HG03135 (cell line): ENCODE measurements at regions not wholly inside any gene's neighbourhood (a gene's known extent, or its start where the extent isn't known, plus 50 kb on each side); places are given as distances from the start of the nearest gene placed in this dataset.

Source experiments
- ATAC-seq: cut with Tn5 transposase; IDR thresholded peaks from one replicate; pipeline ENCODE4 v1.9.1; 2021; ENCODE audit warnings: mild to moderate bottlenecking, moderate library complexity; ENCODE audit not compliant: unreplicated experiment

DNA sequence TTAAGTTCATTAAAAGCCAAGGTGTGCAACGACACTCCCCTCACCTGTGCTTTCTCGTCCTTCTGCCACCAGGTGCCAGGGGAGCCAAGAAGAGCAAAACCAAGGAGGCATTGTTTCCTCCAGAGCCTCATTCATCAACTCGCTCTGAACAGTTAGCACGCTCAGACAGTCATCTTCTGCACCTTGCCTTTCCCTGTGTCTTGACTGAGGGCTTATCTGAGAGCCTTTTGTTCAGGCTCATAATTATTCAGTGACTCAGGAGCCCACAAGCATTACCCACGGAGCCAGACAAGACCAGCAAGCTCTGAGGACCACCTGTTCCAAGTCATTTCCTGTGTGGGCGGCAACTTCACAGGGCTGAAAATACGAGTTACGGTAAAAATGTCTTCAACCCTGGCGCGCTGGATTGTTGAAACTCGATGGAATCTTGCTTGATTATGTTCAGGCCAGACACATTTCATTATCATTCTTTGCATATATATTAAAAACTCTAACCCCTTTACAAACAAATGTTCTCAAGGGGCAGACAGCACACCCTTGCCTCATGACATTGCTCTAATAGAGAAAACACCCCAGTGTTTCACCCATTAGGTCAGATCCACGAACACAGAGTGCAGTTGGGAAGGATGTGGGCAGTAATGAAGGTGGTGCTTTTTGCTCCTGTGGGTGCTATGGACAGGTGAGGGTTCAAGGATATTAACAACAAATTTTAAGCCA is 89.7 kb upstream of the RUNX1 start:
- no peak for ATAC-seq

DNA sequence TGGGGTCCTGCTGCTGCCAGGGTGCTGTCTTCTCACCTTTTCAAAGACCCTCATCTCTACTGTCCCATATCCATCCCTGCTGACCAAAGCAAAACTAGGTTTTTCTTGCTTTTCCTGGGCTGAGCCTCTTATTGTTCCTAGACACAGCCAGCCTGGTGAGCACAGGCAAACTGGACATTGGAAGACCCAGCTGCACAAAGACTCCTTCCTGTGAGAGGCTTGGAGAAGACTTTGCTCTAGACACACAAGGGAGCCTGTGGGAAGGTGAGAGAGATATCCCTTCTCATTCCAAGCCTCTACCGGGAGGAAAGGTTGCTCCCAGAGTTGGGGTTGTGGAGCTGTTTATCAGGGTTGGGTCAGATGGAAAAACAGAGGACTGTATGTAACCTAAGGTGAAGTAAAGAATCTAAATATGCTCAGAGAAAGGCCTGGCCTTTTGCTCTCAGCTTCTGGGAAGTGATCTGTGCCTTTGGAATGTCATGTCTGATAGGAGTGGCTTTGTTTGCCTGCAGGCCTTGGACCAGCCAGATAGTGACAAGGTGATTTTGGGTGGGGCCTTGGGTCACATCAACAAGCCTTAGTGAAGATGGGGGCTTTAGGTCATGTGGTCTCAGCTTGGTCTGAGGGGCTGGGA is 87.6 kb upstream of the RUNX1 start:
- no peak for ATAC-seq

DNA sequence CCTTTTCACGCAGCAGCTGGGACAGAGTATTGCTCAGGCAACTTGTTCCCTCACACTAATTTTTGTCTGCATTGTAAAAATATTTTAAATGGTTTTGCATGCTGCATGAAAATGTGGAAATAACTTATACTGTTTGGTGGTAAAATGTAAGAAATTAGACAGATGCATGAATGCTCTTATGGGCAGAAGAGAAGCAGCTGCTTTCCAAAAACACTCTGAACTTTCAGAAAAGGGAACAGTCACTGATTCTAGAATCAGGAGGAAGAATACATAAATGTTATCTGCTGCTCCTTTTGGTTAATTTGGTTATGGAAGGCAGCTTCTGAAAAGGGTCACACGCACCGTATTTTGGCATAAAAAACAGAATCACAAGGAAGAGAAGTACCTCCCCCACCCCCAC is 87.0 kb upstream of the RUNX1 start:
- no peak for ATAC-seq

DNA sequence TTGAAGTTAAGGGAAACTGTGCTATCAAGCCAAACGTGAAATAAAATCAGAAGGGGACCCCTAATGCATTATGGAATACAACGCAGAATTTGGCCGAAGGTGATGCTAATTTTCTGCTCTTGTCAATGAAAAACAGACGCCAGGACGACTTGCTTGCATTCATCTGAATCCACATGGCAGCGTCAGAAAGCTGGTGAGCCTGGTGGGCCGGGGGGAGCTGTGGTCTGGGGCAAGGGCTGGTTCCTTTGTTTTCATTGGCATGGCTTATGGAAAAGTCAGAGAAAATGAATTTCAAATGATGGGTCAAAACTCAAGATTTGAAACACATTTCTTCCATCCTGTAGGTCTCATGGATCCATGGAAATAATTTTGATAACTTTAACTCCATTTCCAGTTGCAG is 86.4 kb upstream of the RUNX1 start:
- no peak for ATAC-seq

DNA sequence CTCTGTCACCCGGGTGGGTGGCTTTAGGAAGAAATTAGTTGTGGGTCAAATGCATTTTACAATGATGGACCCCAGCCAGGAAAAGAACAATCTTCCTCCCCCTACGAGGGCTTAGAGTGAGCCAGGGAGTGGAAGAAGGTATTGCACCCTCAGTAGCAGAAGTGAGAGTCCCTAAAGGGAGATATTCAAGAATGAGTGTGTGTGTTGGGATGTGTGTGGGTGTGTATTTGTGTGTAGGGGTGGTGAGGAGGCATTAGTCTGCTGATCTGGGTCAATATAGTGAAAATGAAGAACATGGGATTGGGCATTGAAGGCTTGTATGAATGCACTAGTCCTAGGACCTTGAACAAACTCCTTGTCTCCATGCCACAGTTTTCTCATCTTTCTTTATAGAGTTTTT is 85.2 kb upstream of the RUNX1 start:
- no peak for ATAC-seq

DNA sequence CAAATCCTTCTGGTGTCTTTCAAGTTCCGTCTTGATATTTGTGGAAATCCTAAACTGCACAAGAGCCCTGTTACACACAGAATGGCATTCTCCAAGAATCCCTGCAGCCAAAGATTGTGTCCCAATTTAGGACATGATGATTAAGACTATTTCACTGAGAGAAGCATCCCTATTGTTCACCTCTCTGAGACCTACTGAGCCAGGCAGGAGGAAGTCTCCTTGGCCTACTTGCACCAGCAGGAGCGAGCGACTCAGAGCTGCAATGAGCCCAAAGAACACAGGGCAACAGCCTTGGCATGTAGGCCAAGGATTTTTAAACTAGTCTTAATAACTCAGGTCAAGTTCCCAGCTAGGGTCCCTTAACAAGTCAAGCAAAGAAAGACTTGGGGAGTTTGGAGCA is 79.4 kb upstream of the RUNX1 start:
- no peak for ATAC-seq

DNA sequence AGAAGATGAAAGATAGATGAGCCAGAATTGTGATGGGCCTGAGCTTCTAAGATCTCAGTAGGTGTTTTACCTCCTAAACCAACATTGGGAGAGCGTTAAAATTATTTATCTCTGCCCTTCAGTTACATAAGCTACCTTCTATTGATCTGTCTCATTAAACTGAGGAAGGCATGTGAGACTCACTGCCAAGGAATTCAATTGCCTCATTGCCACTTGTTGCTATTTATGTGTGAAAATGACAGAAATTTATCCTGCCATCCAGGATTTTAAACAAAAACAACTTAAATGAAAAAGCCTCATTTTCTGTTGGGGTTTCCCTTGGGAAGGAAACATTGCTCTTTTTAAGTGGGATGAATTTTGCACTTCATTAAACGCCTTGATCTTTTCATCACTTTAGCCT is 78.7 kb upstream of the RUNX1 start:
- no peak for ATAC-seq

DNA sequence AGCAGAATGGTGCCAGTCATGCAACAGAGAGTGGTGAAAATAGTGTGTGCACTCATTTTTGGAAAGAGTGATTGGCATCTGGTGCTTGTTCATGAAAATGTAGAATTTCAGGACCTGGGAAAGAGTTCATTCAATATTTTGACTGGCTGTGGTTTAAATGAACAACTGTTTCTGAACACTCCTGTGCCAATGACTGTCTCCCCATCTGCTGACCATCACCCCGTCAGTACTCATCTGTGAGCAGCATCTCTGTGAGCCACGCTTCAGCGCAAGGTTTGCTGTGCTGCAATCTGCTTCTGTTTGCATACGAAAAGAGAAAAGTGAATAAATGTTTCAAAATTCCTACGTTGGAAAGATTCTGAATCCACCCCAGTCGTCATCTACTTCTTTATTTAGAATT is 77.9 kb upstream of the RUNX1 start:
- no peak for ATAC-seq

DNA sequence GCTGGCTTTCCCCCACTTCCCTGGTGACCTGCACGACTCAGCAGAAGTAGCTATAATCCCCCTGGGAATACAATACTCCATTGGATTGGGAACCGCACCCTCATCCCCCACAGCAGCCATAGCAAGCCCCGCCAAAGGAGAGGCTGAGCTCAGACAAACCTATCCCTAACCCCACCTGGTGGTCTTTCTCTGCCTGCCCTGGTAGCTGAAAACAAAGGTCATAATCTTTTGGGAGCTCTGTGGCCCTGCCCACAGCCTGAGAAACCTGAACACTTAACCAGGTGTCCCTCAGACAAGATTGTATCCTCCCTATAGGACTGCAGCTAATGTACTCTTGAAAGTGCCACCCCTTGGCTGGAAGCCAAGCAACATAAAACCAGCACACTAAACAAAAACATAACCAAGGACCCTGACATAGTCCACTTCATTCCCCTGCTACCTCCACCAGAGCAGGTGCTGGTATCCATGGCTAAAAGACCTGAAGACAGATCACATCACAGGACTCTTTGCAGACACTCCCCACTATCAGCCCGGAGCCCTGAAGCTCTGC is 71.6 kb upstream of the RUNX1 start:
- ATAC-seq = no peak

DNA sequence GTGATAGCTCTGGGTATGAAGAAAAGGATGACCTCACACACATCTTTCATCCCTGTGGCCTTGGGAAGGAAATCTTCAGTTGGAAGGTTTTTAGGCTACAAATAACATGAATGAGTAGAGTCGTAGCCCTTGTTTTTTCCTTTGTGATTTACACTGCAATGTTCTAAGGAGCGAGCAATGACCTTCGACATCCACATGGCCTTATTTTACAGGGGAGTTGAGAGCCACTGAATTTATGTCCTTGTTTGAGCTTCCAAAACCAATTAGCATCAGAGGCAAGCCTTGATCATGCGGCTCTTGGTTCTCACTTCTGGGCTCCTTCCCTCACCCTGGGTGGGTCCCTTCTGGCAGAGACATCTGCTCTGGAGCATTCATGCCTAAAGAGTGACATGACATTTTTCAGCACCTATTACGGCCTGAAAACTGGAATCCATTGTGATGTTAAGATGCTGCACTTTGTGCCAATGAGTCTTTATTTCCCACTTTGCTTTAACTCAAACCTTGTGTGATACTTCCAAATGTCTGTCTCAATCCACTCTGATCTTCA is 70.5 kb upstream of the RUNX1 start:
- no peak for ATAC-seq

DNA sequence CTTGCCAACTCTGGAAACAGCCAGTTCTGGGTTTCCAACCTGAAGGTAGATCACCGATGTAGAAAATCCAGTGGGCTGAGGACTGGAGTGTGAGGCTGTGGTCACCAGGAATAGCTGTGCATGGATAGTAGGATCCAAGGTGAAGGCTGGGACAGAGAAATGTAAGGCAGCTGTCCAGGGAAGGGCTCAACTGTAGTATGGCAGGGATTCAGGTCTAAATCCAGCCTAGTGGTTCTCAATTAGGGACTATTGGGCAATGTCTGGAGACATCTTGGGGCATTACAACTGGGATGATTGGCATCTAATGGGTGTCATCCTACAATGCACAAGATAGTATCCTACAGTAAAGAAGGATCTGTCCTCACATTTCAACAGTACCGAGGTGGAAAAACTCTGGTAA is 67.7 kb upstream of the RUNX1 start:
- no peak for ATAC-seq

DNA sequence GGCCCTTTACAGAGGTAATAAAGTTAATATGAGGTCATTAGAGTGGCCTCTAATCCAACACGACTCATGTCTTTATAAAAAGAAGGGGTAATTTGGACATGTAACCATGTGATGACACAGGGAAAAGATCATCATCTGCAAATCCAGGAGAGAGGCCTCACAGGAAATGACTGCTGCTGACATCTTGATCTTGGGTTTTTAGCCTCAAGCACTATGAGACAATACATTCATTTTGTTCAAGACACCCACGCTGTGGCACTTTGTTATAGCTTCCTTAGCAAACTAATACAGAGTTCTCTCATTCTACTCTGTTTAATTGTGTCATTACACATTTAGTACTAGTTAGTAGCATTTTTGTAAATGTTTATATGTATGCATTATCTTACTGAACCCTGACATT is 64.0 kb upstream of the RUNX1 start:
- ATAC-seq = no peak

DNA sequence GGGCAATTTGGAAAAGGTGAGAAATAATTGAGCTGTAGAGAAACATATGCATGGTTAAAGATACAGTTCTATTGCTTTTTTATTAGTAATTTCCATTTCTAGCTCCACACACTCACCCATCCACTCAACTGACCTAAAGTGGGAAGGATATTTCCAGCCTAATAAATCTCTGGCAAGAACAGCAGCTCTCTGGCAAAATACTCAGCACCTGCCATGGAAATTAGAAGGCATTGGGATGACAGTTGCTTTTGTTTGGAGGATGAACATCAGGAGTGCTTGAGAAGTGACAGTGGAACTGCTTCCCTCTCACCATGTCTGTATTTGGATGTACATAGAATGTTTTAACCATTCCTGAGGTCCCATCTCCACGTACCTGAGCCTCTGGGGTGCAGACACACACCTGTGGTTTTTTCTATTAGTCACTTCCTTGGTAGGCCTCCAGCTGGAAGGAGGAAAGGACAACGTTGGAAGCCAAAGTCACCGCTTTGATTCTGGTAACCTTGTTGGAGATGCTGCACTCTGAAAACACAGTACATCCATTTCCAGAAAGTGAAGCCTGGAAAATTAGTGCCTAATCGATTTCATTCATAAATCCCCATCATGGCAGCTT is 62.3 kb upstream of the RUNX1 start:
- no peak for ATAC-seq

DNA sequence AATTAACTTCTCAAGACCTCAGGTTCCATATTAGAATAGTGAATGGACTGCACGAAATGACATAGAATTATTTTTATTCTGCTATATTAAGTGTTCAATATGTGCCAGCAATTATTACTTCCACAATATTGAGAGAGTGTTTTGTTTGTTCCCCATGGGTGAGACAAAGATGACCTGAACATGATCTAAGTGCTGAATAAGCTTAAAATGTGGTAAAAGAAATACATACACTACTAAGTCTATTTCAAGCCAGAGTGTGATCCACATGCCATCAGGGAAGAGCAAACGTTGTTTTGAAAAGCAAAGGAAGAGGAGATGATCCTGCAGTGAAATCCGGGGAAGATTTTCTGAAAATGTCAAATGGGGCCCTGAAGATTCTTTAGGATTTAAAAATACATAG is 59.8 kb upstream of the RUNX1 start:
- no peak for ATAC-seq

DNA sequence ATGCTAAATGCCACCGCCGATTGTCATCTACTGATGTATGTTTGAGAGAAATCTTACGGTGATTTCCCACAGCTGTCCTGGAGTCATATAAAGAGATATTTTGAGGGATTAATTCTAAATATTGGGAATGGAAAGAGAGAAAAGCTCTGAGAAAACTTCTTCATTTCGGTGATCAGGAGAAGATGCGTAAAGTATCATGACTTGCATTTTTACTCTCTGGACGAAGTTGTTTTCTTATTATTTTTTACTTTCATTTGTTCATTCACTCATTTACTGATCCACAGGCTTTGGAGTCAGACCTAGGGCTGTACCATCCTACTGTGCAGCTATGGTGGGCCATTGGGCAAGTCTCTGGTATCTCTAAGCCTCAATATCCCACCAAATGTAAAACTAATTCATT is 58.4 kb upstream of the RUNX1 start:
- ATAC-seq = no peak

DNA sequence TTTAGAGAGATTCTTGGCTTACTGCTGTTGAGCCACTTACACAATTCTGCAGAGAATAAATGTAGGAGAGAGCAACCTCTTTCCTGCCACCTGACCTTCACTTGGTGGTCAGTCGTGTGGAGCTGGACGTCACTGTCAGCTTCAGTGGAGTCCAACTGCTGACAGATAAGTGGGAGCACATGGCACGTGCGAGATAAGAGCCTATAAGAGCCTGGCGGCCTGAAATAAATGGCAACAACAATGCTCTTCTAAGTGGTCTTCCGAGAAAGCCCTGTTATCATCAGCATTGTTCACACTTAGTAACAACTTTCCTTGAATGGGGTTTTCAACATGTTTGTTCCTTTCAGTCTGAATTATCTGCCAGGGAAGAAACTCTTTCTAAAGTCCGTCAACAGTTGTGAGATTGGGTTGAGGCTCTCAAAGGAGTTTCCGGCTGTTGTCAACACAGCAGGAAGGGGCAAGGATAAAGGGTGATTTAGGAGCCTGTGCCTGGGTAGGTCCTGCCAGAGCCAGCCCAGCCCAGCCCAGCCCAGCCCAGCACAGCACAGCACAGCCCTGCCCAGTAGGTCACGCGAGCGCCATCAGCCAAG is 57.2 kb upstream of the RUNX1 start:
- ATAC-seq = no peak

DNA sequence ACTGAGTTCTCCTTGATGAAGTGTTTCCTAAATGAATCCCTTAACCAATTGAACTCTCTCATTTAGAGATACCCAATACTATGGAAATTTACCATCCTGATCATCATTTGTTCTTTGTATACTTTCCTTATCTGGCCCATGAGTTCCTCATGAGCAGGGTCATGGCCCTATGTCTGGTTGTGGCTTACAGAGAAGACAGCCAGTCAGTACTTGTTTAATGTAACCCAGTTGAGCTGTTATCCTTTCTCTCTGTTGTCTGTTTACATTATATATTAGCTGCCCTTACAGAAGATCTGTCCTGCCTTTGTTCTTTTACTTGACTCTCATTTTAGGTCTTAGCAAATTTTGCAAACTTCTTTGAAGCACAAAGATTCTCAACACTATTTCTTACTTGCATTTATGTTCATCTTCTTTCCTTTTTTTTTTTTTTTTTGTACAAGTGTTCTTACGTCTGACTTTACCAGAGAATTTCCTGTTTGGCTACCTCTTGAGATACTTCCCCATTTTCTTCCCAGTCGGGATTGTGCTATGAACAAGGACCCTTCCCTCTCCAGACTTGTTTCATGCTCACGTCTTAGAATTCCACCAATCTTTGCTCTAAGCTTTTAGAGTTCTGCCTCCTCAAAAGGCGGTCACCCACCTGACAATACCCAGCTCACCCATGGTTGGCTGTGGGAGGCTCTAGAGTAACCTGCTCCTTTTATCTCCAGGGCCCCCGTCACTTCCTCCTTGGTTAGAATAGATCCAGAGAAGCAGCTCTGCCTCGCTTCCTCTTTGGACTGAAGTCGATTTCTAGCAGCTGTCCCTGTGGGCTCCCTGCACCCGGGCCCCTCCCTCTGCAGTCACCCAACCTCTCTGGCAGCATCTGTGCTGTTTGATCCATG is 53.6 kb upstream of the RUNX1 start:
- ATAC-seq = no peak

DNA sequence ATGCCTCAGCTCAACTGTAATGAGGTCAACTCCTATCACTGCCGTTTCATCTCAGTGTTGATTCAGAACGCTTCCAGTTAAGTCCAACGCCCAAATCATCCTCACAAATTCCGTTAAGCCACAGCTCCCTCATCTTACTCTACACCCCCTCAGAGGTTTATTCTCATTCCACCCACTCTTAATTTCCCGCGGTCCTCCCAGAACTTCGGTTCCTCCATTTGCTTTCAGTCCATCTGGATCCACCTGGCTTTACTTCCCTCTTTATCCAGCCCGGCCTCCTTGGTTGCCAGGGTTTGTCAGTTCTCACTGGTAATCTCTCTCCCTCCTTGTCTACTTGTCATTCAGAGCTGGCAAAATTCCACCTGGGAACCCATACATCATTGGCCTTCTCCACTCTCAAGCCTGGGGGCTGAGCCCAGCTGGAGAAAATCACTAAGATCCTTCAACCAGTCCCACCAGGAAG is 51.3 kb upstream of the RUNX1 start:
- ATAC-seq = no peak

DNA sequence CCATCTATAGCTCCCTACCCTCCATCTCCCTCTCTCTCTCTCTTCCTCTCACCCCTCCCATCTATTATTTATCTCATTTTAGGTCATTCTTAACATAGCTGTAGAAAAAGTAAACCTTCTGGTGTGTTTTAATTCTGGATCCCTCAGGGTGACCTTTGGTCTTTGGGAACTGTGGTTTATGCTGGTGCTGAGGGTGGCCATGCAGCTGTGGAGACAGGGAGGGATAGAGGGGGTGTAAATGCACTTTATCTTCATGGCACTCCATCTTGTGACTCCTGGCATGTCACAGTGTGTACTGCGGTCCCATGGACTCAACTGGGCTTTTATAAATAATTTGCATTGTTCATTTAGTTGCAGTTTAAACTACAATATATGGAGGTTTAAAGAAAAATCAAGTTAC is 50.2 kb upstream of the RUNX1 start:
- ATAC-seq = no peak
